BE2C (cell line): ENCODE measurements at regions not wholly inside any gene's neighbourhood (a gene's known extent, or its start where the extent isn't known, plus 50 kb on each side); places are given as distances from the start of the nearest gene placed in this dataset.
"Not testable (repeated sequence)": the region's sequence is repeated elsewhere in the genome, so short reads cannot be mapped to it uniquely, and the experiment has no call there.

Experiments
- DNase-seq: peaks from one replicate; pipeline ENCODE4 v3.0.0-alpha.2; 2020
- H3K27me3 ChIP-seq: fragments of 250-450 bp; sonication (Bioruptor Pico); 2 replicates; pipeline ENCODE4 v1.5.1; 2020; ENCODE audit warnings: mild to moderate bottlenecking
- H3K36me3 ChIP-seq: fragments of 250-450 bp; sonication (Bioruptor Pico); 2 replicates; pipeline ENCODE4 v1.5.1; 2020; ENCODE audit warnings: mild to moderate bottlenecking
- H3K4me1 ChIP-seq: fragments of 250-450 bp; sonication (Bioruptor Pico); 2 replicates; pipeline ENCODE4 v1.5.1; 2020
- H3K4me3 ChIP-seq: 2 replicates; pipeline ENCODE4 v1.5.1; 2011; ENCODE audit warnings: low read depth, low read length
- H3K9me3 ChIP-seq: fragments of 250-450 bp; sonication (Bioruptor Pico); 2 replicates; pipeline ENCODE4 v1.5.1; 2020
- CTCF ChIP-seq: IDR thresholded peaks from 2 replicates; pipeline ENCODE4 v1.5.1; 2012; ENCODE audit warnings: mild to moderate bottlenecking, low read depth, low read length

DNA sequence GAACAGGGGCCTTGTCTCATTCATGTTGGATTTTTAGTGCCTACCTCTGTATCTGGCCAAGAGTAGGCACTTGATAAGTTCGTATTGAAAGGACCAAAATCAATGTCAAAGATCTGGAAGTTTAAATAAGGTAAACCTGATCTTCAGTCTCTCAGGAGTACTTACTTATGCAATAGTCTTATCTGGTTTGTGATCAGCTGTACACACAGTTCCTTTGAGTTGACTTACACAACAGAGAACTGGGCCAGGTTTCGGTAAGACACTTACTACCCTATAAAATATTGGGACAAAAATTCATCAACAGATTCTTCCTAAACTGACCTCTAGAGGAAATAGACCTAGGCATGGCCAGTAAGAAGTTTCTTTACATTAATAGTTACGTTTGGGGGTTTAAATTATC, 113.6 kb upstream of the NXPH2 start:
- Histone ChIP-seq H3K27me3 (no peaks in the 10 kb centered on the region), H3K9me3 (no peaks in the 10 kb centered on the region), H3K4me1 (no peaks in the 10 kb centered on the region), H3K4me3 (no peak overlapping the region), H3K36me3 (no peaks in the 10 kb centered on the region)
- no peak for TF ChIP-seq CTCF
- no peak for DNase-seq

DNA sequence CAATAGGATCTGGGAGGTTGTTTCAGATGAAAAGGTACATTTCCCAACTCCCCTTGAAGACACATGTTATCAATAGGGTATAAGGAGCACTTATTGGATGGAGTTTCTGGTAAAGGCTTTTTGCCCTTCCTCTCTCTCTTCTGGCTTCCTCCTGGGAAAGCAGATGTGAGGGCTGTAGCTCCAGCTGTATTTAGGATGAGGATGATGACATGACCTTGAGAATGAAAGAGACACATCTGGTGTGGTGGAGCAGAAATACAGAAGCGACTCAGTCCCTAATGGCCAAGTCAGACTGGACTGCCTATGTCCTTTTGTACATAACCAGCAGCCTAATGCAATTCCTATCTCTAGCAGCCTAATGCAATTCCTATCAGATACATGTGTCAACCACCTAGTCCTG, 100.9 kb upstream of the NXPH2 start:
- no peak for TF ChIP-seq CTCF
- Histone ChIP-seq H3K27me3 (no peaks in the 10 kb centered on the region), H3K36me3 (no peaks in the 10 kb centered on the region), H3K4me3 (no peak overlapping the region), H3K9me3 (no peaks in the 10 kb centered on the region), H3K4me1 (no peaks in the 10 kb centered on the region)
- DNase-seq: no peak

DNA sequence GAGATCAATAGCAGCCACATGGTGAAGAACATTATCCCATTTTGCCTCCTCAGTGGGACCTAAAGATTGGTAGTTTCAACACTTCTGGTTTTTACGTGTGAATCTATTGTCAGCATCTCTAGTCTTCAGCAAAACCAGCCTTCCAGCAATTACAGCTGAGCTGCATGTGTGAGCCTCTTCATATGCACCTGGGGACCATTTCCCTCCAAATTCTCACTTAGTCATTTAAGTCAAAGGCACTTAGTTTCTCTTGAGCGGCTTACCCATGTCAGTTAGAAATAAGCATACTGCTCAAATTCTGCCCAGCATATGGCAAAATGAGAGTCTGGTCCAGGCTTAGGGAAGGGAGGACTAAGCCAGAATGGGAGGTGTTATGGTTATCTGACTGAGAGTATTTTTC, 99.7 kb upstream of the NXPH2 start:
- Histone ChIP-seq H3K36me3 (no peaks in the 10 kb centered on the region), H3K9me3 (no peaks in the 10 kb centered on the region), H3K27me3 (no peaks in the 10 kb centered on the region), H3K4me3 (no peak overlapping the region), H3K4me1 (no peaks in the 10 kb centered on the region)
- no peak for TF ChIP-seq CTCF
- no peak for DNase-seq

- no peak for DNase-seq
- Histone ChIP-seq H3K36me3 (no peaks in the 10 kb centered on the region), H3K27me3 (no peaks in the 10 kb centered on the region), H3K4me1 (no peaks in the 10 kb centered on the region), H3K4me3 (no peak overlapping the region), H3K9me3 (no peaks in the 10 kb centered on the region)
- TF ChIP-seq CTCF: no peak
These were observed 97.2 kb upstream of the NXPH2 start for GRCh38 chr2:138877421-138877820.

DNA sequence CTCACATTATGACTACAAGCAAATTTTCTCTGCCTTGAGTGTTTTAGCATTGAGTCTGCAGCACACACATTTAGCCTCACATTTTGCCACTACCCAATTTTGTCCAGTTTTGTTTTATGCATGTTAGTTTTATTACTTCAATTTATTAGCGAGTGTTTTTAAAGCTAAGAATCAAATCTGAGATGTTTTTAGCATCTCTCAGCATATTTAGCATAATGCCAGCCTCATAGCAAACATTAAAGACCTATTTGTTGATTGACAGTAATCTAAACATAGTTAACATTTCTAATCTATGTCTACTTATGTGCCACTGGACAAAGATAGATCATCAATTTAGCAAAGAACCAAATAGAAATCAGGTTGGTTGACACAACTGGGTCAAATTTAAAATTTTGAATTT, 94.1 kb upstream of the NXPH2 start:
- Histone ChIP-seq H3K27me3 (no peaks in the 10 kb centered on the region), H3K36me3 (no peaks in the 10 kb centered on the region), H3K9me3 (no peaks in the 10 kb centered on the region), H3K4me3 (no peak overlapping the region), H3K4me1 (no peaks in the 10 kb centered on the region)
- no peak for DNase-seq
- no peak for TF ChIP-seq CTCF

DNA sequence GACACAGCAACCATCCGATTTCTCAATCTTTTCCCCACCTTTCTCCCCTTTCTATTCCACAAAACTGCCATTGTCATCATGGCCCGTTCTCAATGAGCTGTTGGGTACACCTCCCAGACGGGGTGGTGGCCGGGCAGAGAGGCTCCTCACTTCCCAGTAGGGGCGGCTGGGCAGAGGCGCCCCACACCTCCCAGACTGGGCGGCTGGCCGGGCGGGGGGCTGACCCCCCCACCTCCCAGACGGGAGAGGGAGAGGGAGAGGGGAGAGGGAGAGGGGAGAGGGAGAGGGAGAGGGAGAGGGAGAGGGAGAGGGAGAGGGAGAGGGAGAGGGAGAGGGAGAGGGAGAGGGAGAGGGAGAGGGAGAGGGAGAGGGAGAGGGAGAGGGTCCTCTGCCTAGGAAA, 91.9 kb upstream of the NXPH2 start:
- not testable (repeated sequence) for H3K4me1 ChIP-seq, DNase-seq, H3K36me3 ChIP-seq, H3K27me3 ChIP-seq, H3K4me3 ChIP-seq, H3K9me3 ChIP-seq

DNA sequence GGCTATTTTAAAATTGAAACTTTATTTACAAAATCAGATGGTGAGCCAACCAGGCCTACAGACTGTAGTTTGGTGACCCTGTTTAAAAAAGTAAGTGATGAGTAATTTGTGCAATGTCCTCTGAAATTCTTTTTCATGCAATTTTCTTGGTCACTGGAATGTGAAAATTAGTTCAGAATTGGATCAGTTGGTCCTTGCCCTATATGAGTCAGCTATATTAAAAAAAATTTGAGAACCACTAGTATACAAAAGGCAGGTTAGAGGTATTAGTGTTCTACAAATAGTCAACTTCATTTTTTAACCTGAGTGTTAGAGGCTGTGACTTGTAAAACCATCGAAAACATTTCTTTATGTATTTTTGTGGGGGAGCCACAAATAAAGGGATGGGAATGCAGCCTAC, 91.1 kb upstream of the NXPH2 start:
- no peaks in the 10 kb centered on the region for H3K9me3 ChIP-seq
- H3K27me3 ChIP-seq: no peaks in the 10 kb centered on the region
- TF ChIP-seq CTCF: no peak
- no peak for DNase-seq
- no peak overlapping the region for H3K4me3 ChIP-seq
- H3K4me1 ChIP-seq: no peaks in the 10 kb centered on the region
- no peaks in the 10 kb centered on the region for H3K36me3 ChIP-seq
